Left forelimb (tissue), 1 donor: ENCODE measurements at regions not wholly inside any gene's neighbourhood (a gene's known extent, or its start where the extent isn't known, plus 50 kb on each side); places are given as distances from the start of the nearest gene placed in this dataset.

Experiments
- DNase-seq: peaks from one replicate; pipeline ENCODE4 v3.0.0-alpha.2; 2018; ENCODE audit warnings: low spot score

- no peak for DNase-seq
These were observed 188.2 kb downstream of the PLPP3 start for GRCh38 chr1:56390934-56391731.

- no peak for DNase-seq
These were observed 189.0 kb downstream of the PLPP3 start for GRCh38 chr1:56390232-56390867.

GRCh38 chr1:56389813-56390212 lies 189.6 kb downstream of the PLPP3 start:
- no peak for DNase-seq

- DNase-seq: no peak
These were observed 192.2 kb downstream of the PLPP3 start for GRCh38 chr1:56387071-56387740.

- DNase-seq: no peak
These were observed 194.0 kb downstream of the PLPP3 start for GRCh38 chr1:56385314-56385713.

GRCh38 chr1:56382929-56383328 lies 196.4 kb downstream of the PLPP3 start:
- no peak for DNase-seq

GRCh38 chr1:56380531-56380930 lies 198.8 kb downstream of the PLPP3 start:
- DNase-seq: no peak

GRCh38 chr1:56378341-56379070 lies 200.9 kb downstream of the PLPP3 start:
- DNase-seq: no peak

- no peak for DNase-seq
These were observed 201.9 kb downstream of the PLPP3 start for GRCh38 chr1:56377431-56377830.

- DNase-seq: peak; percentile 76
These were observed 203.0 kb downstream of the PLPP3 start for GRCh38 chr1:56376188-56376984.

GRCh38 chr1:56375326-56375804 lies 204.0 kb downstream of the PLPP3 start:
- DNase-seq: no peak

- peak; percentile 86 for DNase-seq
These were observed 205.1 kb downstream of the PLPP3 start for GRCh38 chr1:56374026-56374974.

GRCh38 chr1:56370513-56370912 lies 208.8 kb downstream of the PLPP3 start:
- DNase-seq: no peak

- no peak for DNase-seq
These were observed 216.2 kb downstream of the PLPP3 start for GRCh38 chr1:56363007-56363770.

- no peak for DNase-seq
These were observed 219.3 kb downstream of the PLPP3 start for GRCh38 chr1:56360021-56360420.

- no peak for DNase-seq
These were observed 220.3 kb downstream of the PLPP3 start for GRCh38 chr1:56359056-56359455.

GRCh38 chr1:56357927-56358690 lies 221.3 kb downstream of the PLPP3 start:
- no peak for DNase-seq

GRCh38 chr1:56356376-56356990 lies 222.9 kb downstream of the PLPP3 start:
- no peak for DNase-seq
